ENCODE measurements at regions not wholly inside any gene's neighbourhood (a gene's known extent, or its start where the extent isn't known, plus 50 kb on each side); places are given as distances from the start of the nearest gene placed in this dataset.

- no peak for TF ChIP-seq SIN3A (IDR thresholded peaks at IDR 0.05; ENCODE audit: borderline replicate concordance, insufficient read depth, low read length)
- TF ChIP-seq POLR2AphosphoS5 (IDR thresholded peaks at IDR 0.05; ENCODE audit: low read depth, low read length): no peak
Observed at GRCh38 chr2:242043538-242044312, 174.2 kb downstream of the RTP5 start.
